IPS-15b (cell line): ENCODE measurements at regions not wholly inside any gene's neighbourhood (a gene's known extent, or its start where the extent isn't known, plus 50 kb on each side); places are given as distances from the start of the nearest gene placed in this dataset.

Experiments
- H3K27me3 ChIP-seq: one replicate; pipeline ENCODE4 v1.6.1; 2013; ENCODE audit warnings: low read length; ENCODE audit not compliant: control insufficient read depth, insufficient read depth
- H3K36me3 ChIP-seq: one replicate; pipeline ENCODE4 v1.6.1; 2013; ENCODE audit warnings: low read length; ENCODE audit not compliant: control insufficient read depth, insufficient read depth
- H3K4me1 ChIP-seq: one replicate; pipeline ENCODE4 v1.6.1; 2013; ENCODE audit warnings: mild to moderate bottlenecking, low read length; ENCODE audit not compliant: control insufficient read depth, insufficient read depth
- H3K4me3 ChIP-seq: one replicate; pipeline ENCODE4 v1.5.1; 2013; ENCODE audit warnings: low read depth, low read length
- H3K9ac ChIP-seq: one replicate; pipeline ENCODE4 v1.6.1; 2013; ENCODE audit warnings: low read depth, mild to moderate bottlenecking, low read length
- H3K9me3 ChIP-seq: one replicate; pipeline ENCODE4 v1.6.1; 2013; ENCODE audit warnings: mild to moderate bottlenecking, low read length; ENCODE audit not compliant: control insufficient read depth, insufficient read depth

GRCh38 chr2:126748188-126748760 lies 92.3 kb downstream of the GYPC start:
- H3K4me3 ChIP-seq: no peak overlapping the region
- no peaks in the 10 kb centered on the region for H3K4me1 ChIP-seq
- H3K9ac ChIP-seq: no peak overlapping the region
- H3K9me3 ChIP-seq: no peaks in the 10 kb centered on the region
- H3K27me3 ChIP-seq: no peaks in the 10 kb centered on the region
- H3K36me3 ChIP-seq: no peaks in the 10 kb centered on the region

GRCh38 chr2:126748929-126749518 lies 93.1 kb downstream of the GYPC start:
- Histone ChIP-seq H3K36me3 (no peaks in the 10 kb centered on the region), H3K9ac (no peak overlapping the region), H3K27me3 (no peaks in the 10 kb centered on the region), H3K4me3 (no peak overlapping the region), H3K4me1 (no peaks in the 10 kb centered on the region), H3K9me3 (no peaks in the 10 kb centered on the region)

GRCh38 chr2:126749537-126749936 lies 93.6 kb downstream of the GYPC start:
- Histone ChIP-seq H3K4me1 (no peaks in the 10 kb centered on the region), H3K4me3 (no peak overlapping the region), H3K27me3 (no peaks in the 10 kb centered on the region), H3K9me3 (no peaks in the 10 kb centered on the region), H3K36me3 (no peaks in the 10 kb centered on the region), H3K9ac (no peak overlapping the region)

GRCh38 chr2:126750506-126750905 lies 94.5 kb downstream of the GYPC start:
- Histone ChIP-seq H3K4me1 (no peaks in the 10 kb centered on the region), H3K4me3 (no peak overlapping the region), H3K9ac (no peak overlapping the region), H3K9me3 (no peaks in the 10 kb centered on the region), H3K27me3 (no peaks in the 10 kb centered on the region), H3K36me3 (no peaks in the 10 kb centered on the region)

GRCh38 chr2:126751477-126751876 lies 95.5 kb downstream of the GYPC start:
- Histone ChIP-seq H3K9me3 (no peaks in the 10 kb centered on the region), H3K4me1 (no peaks in the 10 kb centered on the region), H3K27me3 (no peaks in the 10 kb centered on the region), H3K4me3 (no peak overlapping the region), H3K36me3 (no peaks in the 10 kb centered on the region), H3K9ac (no peak overlapping the region)

- Histone ChIP-seq H3K36me3 (no peaks in the 10 kb centered on the region), H3K4me3 (no peak overlapping the region), H3K27me3 (no peaks in the 10 kb centered on the region), H3K4me1 (no peaks in the 10 kb centered on the region), H3K9ac (no peak overlapping the region), H3K9me3 (no peaks in the 10 kb centered on the region)
Observed at GRCh38 chr2:126752876-126753275, 96.9 kb downstream of the GYPC start.

- Histone ChIP-seq H3K27me3 (no peaks in the 10 kb centered on the region), H3K36me3 (no peaks in the 10 kb centered on the region), H3K9me3 (no peaks in the 10 kb centered on the region), H3K4me1 (peaks cover 5% of the 10 kb centered on the region), H3K9ac (no peak overlapping the region), H3K4me3 (no peak overlapping the region)
Observed at GRCh38 chr2:126753501-126754212, 97.7 kb downstream of the GYPC start.

GRCh38 chr2:126754240-126755004 lies 98.5 kb downstream of the GYPC start:
- no peak overlapping the region for H3K9ac ChIP-seq

GRCh38 chr2:126756125-126756524 lies 100.2 kb downstream of the GYPC start:
- Histone ChIP-seq H3K9ac (no peak overlapping the region), H3K4me3 (no peak overlapping the region), H3K9me3 (no peaks in the 10 kb centered on the region), H3K36me3 (no peaks in the 10 kb centered on the region), H3K27me3 (no peaks in the 10 kb centered on the region), H3K4me1 (peaks cover 7% of the 10 kb centered on the region)

More at GRCh38 chr2:126754240-126755004, 98.5 kb downstream of the GYPC start:
- Histone ChIP-seq H3K36me3 (no peaks in the 10 kb centered on the region), H3K4me3 (no peak overlapping the region), H3K4me1 (peaks cover 7% of the 10 kb centered on the region), H3K9me3 (no peaks in the 10 kb centered on the region), H3K27me3 (no peaks in the 10 kb centered on the region)

- Histone ChIP-seq H3K36me3 (no peaks in the 10 kb centered on the region), H3K27me3 (no peaks in the 10 kb centered on the region), H3K4me1 (peaks cover 7% of the 10 kb centered on the region), H3K4me3 (no peak overlapping the region), H3K9me3 (no peaks in the 10 kb centered on the region), H3K9ac (no peak overlapping the region)
Observed at GRCh38 chr2:126761256-126761980, 105.5 kb downstream of the GYPC start.
